Stimulated activated CD4-positive, alpha-beta T cell treated with anti-CD3 and anti-CD28 coated beads, Interleukin-1b, Interleukin-23, amount 100 ng/mL, for 48 hours (primary cell): ENCODE measurements at regions not wholly inside any gene's neighbourhood (a gene's known extent, or its start where the extent isn't known, plus 50 kb on each side); places are given as distances from the start of the nearest gene placed in this dataset.
"Not testable (repeated sequence)": the region's sequence is repeated elsewhere in the genome, so short reads cannot be mapped to it uniquely, and the experiment has no call there.

Experiments
- DNase-seq: peaks from one replicate; pipeline ENCODE4 v3.0.0-alpha.2; 2020

DNA sequence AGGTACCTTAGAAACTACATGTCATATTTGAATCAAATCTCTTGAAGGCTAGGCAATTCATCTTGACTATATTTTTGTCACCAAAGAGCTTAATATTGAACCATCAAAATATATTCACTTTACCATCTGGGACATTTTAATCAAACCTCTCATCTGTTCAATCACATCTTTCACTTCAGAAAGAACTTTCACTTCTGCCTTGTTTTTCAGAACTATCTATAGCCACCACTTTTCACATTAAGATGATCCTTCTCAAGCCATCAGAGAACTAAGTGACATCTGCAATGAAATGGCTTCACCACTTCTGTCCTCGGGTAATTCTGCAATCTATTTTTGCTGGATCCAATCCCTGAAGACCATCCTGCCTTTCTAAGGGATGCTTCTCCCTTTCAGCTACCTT, 57.8 kb downstream of the OR2B2 start:
- DNase-seq, result no peak

DNA sequence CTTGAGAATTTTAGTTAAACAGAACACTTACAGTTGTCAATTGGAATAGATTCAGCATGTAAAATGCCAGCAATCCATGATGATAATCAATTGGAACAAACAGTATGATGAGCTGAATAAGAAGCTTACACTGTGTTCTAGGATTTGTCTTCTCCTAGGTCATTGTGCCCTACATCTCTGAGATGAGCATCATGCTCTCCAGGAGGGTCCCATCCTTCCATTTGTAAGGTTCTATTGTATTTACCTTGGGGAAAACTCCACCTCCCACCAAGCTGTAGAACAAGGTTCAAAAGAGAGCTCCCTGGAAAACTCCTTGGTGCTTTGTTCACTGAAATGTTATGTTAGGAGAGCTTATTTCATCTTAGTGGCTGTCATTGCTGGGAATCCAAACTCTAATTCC, 60.8 kb downstream of the OR2B2 start:
- DNase-seq, result no peak

DNA sequence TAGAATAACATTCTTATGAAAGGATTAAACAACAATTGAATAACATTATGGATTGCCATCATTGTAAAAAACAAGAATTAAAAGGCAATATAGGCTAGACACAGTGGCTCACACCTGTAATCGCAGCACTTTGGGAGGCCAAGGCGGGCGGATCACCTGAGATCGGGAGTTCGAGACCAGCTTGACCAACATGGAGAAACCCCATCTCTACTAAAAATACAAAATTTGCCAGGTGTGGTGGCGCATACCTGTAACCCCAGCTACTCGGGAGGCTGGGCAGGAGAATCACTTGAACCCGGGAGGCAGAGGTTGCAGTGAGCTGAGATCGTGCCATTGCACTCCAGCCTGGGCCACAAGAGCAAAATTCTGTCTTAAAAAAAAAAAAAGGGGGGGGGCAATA, 63.2 kb downstream of the OR2B2 start:
- DNase-seq, result not testable (repeated sequence)

DNA sequence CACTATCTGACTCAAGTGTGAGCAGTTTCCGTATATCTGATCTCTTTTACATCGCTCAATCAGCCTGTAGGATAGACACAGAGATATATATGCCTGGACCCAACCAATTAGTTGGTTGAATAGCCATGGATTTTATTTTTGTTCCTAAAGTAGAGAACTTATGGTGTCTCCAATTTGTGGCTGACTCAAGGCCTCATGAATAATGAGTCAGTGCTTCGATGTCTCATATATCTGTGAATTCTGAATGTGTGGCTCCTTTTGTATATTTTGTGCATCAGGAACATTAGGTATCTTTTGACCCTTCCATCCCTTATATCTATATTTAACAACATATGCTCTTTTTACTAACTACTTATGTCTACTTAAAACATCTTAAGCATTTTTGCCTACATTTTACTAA, 64.5 kb downstream of the OR2B2 start:
- no peak for DNase-seq

DNA sequence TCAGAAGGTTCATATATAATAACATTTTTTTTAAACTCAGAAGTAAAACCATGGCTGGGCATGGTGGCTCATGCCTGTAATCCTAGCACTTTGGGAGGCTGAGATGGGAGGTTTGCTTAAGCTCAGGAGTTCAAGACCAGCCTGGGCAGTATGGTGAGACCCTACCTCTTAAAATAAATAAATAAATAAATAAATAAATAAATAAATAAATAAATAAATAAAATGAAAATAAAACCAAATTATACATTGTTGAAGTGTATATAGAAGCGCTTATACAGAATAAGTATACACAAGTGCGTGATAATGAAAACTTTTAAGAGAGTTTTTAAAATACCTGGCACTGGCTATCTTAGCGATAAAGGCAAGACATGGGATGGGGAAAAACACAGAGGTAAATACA, 71.6 kb downstream of the OR2B2 start:
- no peak for DNase-seq

DNA sequence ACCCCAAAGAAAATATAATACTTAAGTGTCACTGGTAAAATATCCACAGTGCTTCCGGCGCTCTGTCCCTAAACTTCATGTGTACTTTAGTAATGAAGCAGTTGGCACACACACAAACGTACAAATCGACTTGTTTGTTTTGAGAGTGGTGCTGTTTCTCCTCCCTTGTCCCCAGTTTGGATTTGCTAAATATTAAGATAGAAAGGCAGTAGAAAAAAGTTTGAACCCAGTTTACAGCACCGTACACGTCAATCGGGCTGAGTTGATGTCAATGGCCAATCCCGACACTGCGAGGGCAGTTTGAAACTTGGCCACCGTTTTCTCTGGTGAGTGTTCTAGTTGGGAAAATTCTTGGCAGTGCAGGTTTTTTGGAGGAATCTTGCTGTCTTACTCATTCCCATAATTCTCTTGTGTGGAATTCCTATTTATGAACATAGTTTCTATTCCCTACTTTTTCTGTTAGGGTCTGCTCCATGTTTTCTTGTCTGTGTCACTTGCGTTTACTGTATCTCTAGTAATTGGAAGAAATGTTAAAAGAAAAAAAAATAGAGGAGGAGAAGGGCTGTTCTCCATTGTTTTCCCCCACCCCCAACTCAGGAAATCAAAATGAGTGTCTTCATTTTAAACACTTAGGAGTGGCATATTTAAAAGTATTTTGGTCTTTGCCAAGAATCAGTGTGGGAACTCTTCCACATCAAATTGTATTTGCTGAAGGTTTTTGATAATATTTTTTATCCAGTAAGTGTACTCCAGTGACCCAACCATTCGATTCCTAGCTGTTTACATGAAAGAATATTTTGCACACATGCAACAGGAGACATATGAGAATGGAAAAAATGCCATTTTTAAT, 72.3 kb downstream of the OR2B2 start:
- DNase-seq, result no peak

DNA sequence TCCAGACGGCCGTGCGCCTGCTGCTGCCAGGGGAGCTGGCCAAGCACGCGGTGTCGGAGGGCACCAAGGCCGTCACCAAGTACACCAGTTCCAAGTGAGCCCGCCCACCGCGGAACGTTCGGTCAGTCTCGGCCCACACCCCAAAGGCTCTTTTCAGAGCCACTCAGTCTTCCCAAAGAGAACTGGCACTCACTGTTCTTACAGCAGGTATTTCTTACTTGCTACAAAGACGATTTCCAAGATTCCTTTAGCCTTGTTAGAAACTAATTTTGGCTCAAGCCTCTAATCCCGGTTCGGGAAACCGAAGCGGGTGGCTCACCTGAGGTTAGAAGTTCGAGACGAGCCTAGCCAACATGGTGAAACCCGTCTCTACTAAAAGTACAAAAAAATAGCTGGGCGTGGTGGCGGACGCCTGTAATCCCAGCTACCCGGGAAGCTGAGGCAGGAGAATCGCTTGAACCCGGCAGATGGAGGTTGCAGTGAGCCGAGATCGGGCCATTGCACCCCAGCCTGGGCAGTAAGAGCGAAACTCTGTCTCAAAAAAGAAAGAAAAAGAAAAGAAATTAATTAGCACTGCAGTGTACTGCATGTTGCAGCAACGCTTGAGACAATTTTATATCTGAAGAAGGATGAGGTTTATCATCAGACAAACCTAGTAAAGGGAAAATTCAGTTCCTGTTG, 73.1 kb downstream of the OR2B2 start:
- peak; percentile 26 for DNase-seq

DNA sequence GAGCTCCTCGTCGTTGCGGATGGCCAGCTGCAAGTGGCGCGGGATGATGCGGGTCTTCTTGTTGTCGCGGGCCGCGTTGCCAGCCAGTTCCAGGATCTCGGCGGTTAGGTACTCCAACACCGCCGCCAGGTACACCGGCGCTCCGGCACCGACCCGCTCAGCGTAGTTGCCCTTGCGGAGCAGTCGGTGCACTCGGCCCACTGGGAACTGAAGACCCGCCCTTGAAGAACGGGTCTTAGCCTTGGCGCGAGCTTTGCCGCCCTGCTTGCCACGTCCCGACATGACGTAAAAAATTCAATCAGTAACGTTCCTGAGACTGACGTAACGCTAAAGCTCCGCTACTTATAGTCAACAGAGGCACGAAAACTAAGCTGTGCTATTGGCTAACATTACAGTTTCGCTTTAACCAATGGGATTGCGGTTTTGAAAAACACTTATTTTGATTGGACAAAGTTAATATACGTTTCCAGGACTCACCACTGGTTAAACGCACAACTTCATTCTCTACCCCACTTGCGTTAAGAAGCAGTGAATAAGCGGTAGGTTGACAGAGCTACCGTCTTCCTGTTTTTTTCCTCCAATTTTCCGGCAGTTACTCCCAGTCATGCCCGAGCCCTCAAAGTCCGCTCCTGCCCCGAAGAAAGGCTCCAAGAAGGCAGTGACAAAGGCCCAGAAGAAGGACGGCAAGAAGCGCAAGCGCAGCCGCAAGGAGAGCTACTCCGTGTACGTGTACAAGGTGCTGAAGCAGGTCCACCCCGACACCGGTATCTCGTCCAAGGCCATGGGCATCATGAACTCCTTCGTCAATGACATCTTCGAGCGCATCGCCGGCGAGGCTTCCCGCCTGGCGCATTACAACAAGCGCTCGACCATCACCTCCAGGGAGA, 73.9 kb downstream of the OR2B2 start:
- peak; percentile 86 for DNase-seq

DNA sequence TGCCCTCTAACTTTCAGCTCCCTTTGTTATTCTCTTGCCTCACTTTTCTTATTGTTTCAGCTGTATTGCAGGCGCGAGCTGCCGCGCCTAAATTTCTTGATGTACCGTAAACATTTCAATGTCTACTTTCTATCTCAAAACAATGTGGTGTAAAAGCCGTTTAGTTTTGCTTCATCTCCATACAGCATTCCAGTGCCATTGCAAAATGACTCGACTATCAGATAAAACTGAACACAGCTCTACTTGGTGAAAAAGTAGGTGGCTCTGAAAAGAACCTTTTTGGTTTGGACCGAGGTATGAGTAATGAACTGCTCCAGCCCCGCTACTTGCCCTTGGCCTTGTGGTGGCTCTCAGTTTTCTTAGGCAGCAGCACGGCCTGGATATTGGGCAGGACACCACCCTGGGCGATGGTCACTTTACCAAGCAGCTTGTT, 74.6 kb downstream of the OR2B2 start:
- DNase-seq, result no peak

DNA sequence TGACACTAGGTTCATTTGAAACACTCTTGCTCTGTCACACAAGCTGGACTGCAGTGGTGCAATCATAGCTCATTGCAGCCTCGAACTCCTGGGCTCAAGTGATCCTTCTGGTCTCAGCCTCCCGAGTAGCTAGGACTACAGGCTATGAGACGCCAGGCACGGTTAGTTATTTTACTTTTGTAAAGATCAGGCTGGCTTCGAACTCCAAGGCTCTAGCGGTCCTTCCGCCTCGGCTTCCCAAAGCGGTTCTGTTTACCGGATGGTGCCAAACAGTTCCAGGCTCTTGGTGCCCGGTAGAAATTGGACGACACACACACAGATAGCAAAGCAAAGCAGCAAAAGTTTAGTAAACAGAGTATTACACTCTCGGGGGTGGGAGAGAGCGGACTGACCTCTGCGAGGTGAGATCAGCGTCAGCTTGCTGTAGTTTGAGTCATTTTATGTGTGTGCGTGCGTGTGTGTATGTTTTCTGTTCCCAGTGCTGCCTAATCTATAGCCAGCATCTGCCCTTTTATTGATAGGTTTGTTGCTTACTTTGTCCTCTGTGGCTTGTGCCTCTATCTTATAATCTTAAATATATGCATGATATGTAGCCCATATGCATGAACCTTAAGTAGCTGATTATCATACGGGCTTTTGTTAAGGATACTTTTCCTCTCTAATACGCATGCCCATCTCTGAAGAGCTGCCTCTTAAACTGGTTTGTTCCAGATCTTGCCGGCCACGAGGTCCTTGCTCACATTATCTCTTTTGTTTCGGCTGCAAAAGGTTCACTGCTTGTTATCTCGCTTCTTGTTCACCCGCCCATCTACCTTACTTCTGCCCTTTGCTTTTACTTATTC, 75.2 kb downstream of the OR2B2 start:
- peak; percentile 75 for DNase-seq

DNA sequence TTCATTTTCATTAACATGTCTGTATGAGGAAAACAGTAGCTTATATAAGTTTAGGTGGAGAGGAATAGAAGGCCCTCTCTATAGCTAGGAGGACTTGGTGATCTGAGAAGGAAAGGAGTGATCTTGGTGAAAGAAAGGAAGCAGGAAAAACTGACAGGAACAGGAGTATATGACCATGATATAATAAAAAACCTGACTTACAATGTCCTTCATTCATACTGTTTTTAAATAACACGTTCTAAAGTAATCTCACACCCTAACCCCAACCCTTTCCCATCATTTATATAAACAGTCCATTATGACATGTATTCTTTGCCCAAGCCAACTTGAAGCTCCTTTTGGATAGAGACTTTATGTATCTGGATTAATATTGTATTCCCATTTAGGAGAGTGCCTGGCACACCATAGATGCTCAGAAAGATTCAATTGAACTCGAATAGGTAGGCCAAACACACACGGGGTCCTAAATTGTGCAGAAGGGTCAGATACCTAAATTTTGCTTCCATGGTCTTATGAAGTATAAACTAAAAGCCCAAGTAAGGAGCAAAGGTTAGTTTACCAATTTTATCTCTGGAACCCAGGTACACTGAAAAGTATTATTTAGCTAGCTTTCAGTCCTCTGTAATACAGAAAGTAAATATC, 75.9 kb downstream of the OR2B2 start:
- no peak for DNase-seq

DNA sequence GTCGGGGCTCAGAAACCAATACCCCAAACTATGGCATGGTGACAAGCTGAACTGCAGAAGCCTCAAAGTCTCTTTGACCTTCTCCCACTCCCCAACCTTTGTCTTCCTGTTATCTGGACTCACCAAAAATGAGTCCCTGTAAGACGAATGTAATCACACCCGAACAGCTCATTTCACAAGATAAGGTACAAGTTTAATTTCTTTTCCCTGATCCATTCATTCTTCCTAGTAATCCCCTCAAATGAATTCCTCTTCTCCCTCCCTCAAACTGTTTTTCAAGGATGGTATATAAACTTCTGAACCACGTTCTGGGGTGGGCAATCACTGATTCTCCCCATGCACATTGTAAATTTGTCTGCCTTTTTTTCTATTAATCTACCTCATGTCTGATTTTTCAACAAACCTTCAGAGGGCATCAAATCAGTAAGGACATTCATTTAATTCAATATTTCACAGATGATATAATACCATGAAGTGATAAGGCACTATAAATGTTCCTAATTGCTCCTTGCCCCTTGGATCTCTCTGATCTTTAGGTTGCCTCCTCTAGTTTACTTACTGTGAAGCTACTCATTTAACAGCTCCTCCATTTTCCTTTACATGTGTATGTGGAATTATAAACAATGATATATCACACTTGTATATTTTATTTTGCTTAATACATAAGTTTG, 77.2 kb downstream of the OR2B2 start:
- no peak for DNase-seq

DNA sequence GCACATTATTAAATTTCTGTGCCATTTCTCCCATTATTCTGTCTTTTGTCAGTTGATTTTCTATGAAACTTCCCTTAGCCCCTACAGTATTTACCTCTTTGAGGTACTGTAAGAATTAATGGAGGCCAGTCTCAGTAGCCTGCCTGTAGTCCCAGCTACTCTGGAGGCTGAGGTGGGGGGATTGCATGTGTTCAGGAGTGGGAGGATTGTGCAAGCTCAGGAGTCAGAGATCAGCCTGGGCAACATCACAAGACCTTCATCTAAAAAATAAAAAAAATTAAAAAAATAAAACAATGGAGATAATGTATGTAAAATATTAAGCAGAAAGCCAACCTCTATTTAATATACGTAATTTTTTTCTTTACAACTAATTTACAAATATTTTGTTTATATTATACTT, 77.8 kb downstream of the OR2B2 start:
- no peak for DNase-seq

DNA sequence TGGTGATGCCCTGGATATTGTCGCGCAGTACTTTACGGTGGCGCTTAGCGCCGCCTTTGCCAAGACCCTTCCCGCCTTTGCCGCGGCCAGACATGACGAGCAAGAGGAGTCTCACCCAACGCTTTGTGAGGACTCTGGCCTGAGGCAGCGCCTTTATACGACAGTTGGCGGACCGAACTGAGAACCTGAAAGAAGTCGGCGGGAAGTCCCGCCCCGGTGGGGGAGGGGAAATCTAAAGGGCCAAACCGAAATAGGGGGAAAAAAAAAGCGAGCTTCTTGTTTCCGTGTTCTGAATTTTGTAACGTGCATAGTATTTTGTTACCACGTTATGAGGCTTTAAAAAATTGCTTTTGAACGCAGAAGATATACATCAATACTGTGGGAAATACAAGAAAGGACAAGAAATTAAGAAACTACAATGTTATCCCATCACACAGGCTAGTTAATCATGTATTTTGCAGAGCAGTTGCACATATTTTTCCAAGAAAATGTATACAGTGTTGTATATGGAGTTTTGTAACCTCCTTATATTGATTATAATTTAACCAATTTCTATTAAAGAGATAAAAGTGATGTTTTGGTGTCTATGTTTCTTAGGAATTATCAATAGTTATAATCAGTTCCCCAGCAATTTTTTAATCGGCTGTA, 80.6 kb downstream of the OR2B2 start:
- DNase-seq, result peak; percentile 90

DNA sequence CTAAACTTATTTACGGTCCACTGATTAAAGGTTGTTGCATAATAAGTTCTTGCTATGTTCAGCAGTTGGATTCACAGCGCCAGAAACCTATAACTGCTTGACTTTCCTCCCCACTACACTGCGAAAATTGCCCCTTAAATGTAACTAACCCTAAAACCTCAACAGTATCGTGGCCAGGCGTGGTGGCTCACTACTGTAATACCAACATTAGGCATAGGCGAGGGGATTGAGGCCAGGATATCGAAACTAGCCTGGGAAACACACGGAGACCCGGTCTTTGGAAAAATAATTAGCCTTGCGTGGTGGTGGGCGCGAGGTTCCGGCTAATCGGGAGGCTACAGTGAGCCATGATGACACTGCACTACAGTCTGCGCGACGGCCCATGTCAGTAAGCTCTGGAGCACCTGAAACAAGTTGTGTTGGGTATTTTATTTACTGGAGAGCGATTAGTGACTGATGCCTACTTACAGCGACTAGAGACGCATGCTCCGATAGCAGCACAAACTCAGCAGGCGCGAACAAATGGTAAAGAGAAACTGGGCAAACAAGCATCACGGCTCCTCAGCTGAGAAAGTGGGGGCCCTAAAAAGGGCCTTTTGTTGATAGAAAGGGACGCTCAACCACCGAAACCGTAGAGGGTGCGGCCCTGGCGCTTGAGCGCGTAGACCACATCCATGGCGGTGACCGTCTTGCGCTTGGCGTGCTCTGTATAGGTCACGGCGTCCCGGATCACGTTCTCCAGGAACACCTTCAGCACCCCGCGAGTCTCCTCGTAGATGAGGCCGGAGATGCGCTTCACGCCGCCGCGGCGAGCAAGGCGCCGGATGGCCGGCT, 81.4 kb downstream of the OR2B2 start:
- peak; percentile 62 for DNase-seq

DNA sequence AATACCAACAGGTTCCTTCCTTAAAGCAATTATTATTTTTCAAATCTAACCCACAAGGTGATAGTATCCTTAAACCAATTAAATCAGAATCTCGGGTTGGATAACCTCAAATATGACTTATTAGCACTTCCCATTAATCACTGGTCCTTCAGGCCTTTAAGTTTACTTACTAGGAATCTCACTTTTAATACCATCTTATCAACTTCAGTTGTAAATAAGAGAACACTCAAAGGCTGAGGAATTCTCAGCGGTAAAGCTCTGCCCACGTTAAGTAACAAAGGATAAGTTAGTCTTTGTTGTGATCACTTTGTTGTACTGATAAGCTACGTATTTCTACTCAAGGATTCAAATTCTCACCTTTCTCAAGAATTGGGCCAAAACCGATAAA, 82.0 kb downstream of the OR2B2 start:
- no peak for DNase-seq

DNA sequence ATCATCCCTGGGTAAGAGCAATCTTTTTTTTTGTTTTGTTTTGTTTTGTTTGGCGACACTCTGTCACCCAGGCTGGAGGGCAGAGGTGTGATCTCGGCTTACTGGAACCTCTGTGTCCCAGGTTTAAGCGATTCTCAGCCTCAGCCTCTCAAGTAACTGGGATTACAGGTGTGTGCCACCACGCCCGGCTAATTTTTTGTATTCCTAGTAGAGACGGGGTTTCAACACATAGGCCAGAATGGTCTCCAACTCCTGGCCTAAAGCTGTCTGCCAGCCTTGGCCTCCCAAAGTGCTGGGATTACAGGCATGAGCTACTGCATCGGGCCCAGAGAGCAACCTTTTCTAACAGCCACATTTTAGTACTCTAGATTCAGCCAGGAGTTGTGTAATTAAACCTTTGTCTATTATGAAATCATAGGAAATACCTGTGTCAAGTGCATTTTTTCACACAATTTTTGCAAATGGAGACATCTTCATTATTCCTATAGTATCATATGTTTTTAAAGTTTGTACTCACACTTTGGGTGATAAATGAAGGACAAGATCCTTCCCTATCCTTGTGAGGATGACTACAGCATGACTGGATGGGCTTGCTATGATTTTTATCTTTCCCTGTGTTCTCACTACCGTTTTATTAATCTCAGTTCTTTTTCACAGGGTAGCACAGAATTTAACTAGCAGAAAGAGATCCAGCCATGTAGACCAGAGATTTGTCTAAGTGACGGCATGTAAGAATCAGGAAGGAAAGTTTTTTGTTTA, 82.6 kb downstream of the OR2B2 start:
- DNase-seq, result no peak

DNA sequence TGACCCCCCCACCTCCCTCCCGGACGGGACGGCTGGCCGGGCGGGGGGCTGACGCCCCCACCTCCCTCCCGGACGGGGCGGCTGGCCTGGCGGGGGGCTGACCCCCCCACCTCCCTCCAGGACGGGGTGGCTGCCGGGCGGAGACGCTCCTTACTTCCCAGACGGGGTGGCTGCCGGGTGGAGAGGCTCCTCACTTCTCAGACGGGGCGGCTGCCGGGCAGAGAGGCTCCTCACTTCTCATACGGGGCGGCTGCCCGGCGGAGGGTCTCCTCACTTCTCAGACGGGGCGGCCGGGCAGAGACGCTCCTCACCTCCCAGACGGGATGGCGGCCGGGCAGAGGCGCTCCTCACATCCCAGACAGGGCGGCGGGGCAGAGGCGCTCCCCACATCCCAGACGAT, 84.7 kb downstream of the OR2B2 start:
- not testable (repeated sequence) for DNase-seq

DNA sequence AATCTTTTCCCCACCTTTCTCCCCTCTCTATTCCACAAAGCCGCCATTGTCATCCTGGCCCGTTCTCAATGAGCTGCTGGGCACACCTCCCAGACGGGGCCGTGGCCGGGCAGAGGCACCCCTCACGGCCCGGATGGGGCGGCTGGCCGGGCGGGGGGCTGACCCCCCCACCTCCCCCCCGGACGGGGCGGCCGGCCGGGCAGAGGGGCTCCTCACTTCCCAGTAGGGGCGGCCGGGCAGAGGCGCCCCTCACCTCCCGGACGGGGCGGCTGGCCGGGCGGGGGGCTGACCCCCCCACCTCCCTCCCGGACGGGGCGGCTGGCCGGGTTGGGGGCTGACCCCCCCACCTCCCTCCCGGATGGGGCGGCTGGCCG, 85.6 kb downstream of the OR2B2 start:
- DNase-seq, result not testable (repeated sequence)
